Hippocampal formation (tissue), 2 donors: ENCODE measurements at regions not wholly inside any gene's neighbourhood (a gene's known extent, or its start where the extent isn't known, plus 50 kb on each side); places are given as distances from the start of the nearest gene placed in this dataset.
"Not testable (repeated sequence)": the region's sequence is repeated elsewhere in the genome, so short reads cannot be mapped to it uniquely, and the experiment has no call there.

ENCODE experiments used
- DNase-seq, 2 donors: peaks; one replicate each; lab custom pipeline; 2025; lab: John Stamatoyannopoulos, UW

DNA sequence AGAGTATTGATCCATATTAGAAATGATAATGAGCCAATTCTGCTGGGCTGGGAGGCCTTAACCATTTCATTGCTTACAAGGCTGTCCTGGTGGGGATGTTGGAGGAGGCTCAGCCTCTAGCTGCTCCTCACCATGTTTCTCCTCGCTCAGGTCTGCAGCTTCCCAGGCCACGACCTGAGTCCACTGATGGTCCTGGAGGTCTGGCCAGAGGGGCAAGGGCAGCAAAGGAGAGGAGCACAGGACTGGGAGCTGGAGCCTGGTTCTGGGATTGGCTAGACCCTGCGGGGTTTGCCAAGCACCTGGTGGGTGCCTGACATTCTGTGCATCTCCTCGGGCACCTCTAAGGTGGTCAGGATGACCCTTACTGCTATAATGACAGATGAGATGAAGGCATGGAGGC is 92.6 kb downstream of the KIF26A start:
- DNase-seq, result no peak

- no peak for DNase-seq
Measured at GRCh38 chr14:104232070-104232484, 93.7 kb downstream of the KIF26A start.

DNA sequence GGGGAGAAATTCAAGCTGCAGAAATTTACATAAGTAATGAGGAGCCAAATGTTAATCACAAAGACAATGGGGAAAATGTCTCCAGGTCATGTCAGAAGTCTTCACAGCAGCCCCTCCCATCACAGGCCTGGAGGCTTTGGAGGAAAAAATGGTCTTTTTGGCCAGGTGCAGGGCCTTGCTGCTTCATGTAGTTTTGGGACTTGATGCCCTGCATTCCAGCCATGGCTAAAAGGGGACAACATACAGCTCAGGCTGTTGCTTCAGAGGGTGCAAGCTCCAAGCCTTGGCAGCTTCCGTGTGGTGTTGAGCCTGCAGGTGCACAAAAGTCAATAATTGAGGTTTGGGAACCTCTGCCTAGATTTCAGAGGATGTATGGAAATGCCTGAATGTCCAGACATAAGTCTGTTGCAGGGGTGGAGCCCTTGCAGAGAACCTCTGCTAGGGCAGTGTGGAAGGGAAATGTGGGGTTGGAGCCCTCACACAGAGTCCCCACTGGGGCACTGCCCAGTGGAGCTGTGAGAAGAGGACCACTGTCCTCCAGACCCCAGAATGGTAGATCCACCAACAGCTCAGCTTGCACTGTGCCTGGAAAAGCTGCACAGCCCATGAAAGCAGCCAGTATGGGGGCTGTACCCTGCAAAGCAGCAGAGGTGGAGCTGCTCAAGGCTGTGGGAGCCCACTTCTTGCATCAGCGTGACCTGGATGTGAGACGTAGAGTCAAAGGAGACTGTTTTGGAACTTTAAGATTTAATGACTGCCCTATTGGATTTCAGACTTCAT is 95.8 kb downstream of the KIF26A start:
- not testable (repeated sequence) for DNase-seq

DNA sequence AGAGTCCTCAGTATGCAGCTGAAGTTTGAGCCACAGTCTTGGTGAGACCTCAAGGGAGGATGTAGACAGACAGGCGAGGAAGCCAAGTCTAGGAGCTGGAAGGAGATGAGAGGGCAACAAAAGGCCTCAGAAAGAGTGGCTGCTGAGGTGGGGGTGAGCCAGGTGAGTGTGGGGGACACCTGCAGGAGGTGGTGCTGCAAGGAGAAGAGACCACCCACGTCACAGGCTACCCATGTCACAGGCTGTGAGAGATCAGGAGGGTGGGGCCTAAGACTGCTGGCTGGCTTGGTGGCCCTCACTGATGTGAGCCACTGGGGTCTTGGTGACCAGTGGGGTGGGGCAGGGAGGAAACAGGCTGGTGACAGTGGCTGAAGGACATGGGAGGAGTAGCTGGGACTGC is 97.3 kb downstream of the KIF26A start:
- no peak for DNase-seq

GRCh38 chr14:104237651-104238423 is 99.5 kb downstream of the KIF26A start:
- DNase-seq, result no peak

- no peak for DNase-seq
Measured at GRCh38 chr14:104238424-104239184, 100.2 kb downstream of the KIF26A start.

GRCh38 chr14:104239185-104239775 is 100.9 kb downstream of the KIF26A start:
- DNase-seq, result no peak

- DNase-seq, result no peak
Measured at GRCh38 chr14:104239861-104240301, 101.5 kb downstream of the KIF26A start.

DNA sequence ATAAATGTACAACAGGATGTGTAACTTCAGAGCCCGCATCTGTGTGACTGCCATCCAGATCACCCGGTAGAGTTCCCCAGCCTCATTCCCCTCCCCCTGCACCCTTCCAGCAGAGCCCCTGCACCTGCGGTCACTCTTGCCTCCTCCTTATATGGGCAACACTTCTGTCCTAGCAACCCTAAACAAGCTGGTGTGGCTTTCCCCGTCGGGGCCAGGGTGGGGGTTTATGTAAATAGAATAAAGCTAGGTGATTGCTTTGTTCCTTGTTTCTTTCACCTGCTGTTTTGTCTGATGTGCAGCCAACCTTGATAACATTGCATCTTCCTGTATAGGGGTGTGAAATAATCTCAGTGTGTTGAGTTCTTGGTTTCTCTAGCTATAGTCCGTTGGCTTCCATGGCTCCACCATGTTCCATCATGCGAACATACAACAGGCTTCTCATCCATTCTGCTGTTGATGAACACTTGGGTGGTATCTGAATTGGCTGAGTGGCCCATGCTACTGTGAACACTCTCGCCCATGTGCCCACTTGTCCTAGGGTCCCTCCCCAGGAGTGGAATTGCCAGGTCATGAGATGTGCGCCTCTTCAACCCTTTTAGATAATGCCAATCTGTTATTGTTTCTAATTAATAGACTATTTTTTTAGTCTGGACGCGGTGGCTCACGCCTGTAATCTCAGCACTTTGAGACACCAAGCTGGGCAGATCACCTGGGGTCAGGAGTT is 102.2 kb downstream of the KIF26A start:
- no peak for DNase-seq

DNA sequence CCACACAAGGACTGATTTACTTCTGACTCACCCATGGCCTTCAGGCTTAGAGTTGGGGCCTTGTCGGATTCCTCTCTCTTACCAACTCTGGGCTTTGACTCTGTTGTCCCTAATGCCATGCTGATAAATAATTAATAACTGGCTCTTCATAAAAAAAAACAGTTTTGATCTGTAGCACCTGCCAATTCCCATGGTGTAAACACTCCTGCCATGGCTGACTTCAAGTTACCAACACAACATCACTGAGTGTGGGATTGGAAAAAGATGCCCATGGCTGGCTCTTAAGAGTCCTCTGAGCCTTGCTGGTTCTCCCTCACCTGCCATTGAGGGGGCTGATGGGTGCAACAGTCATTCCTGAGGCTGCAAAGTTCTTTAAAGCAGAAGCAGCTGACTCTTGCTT is 104.8 kb downstream of the KIF26A start:
- no peak for DNase-seq

DNA sequence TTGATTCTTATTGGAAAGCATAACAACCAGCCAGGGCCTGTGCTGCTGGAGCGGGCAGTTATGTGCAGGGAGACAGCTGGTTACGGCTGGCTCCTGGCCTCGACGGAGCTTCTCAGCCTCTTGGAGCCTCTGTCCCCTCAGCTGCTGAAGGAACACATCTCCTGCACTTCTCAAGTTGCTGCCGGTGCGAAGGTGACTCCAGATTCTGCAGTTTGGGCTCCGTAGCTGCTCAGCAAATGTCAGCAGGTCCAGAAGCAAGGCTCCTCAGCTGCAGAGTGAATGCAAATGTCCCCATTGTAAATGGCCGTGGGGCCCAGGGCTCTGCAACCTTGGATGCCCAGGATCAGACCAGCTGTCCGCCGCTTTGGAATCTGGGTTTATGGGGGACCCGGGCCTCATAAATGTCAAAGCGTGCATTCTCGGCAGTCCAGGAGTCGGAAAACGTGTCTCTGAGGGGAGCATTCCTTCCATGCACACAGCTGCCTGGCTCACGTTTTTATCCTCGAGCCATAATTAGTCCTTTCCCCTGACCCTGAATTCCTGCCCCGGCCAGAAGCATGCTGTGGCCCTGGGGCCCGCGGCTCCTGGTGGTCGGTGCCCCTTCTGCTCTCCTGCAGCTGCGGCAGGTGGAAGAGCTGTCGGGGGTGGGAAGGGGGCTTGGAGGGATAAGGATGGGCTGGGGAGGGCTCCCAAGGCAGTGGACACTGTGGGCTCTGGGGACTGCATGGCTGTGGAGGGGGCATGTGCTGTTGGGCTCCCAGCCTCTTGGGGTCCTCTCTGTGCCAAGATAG is 106.0 kb downstream of the KIF26A start:
- no peak for DNase-seq

DNA sequence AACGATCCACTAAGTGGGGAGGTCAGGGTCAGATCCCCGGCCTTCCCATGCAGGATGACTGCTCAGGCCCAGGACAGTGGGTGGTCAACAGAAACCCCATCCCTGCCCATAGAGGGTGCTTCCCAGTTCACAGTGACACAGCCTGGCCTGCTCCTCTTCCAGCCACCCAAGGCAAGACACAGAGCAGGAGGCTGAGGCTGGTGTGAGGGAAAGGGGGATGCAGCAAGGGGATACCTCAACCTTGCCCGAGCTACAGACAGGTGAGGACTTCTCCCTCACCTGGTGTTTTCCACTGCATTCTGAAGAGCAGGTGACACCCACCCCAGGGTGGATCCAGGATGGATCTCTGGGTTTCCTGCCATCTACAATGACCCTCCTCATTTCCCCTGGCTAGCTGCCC is 106.7 kb downstream of the KIF26A start:
- DNase-seq, result no peak

DNA sequence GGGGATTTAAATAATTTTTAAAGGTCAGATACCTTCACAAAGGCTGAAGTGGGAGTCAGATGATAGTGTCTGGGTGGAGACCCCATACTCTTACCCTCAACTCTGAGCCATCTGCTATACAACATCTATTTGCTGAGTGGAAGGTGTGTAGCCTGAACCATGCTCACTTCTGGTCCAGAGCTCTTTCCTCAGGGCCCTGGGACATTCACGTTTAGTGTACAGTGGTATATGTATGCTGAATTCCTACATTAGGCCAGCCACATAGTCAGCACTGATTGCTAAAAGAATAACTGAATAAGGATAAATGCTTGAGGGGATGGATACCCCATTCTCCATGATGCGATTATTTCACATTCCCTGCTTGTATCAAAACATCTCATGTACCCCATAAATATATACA is 107.3 kb downstream of the KIF26A start:
- no peak for DNase-seq

GRCh38 chr14:104246401-104247335 is 108.3 kb downstream of the KIF26A start:
- DNase-seq, result no peak

- DNase-seq, result no peak
Measured at GRCh38 chr14:104247336-104248202, 109.2 kb downstream of the KIF26A start.

DNA sequence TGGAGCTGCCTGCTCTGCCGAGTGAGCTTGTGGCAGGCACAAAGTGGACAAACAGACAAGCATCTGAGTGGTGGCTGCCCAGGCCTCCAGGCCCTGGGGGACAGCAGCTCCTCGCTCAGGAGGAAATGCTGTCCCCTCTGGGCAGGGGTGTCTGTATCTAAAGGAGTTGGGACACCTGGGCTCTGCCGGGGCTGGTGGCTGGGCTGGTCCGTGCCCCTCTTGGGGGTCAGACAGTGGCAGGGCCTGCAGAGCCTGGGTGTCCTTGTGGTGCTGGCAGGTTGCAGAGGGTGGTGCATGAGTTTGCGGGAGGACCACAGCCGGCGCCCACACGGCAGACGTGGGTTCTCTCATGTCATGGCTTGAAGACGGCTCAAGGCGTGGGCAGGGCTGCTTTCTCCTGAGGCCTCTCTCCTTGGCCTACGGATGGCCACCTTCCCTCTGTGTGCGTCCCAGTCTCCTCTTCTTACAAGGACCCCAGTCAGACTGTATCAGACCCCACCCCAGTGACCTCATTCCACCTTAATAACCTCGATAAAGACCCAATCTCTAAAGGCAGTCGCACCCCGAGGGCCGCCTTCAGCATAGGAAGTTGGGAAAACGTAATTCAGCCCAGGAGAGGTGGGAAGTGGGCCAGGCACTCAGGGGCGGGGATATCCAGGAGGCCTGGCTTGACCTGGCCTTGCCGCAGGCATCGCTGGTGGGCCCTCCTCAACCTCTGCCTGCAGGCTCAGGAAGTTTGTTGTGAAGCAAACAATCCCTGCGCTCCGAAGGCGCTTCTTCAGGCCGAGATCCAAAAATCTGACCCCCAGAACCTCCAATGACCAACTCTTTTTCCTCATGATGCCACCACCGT is 110.0 kb downstream of the KIF26A start:
- DNase-seq, result no peak

- DNase-seq, result no peak
Measured at GRCh38 chr14:104249089-104249488, 110.7 kb downstream of the KIF26A start.

DNA sequence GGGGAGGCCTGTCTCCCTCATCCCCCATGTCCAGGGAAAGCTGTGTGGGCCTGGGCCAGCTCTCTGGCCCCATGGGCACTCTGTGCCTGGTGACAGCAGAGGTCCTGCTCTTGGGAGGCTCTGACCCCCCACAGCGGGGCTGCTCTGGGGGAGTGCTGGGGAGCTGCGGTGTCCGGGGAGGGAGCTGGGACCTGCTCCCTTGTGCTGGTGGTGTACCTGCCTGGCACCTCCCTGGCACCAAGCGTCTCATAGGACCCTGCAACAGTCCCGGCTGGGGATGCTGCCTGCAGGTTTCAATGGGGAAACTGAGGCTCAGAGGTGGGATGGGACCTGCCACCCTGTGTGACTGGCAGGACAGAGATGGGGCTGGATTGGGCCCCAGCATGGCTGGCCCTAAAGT is 111.3 kb downstream of the KIF26A start:
- DNase-seq, result no peak
